ENCODE measurements at regions not wholly inside any gene's neighbourhood (a gene's known extent, or its start where the extent isn't known, plus 50 kb on each side); places are given as distances from the start of the nearest gene placed in this dataset.

- DNase-seq = peak; percentile 59
These were observed 206.6 kb upstream of the RFX3 start for GRCh38 chr9:3732077-3733038.

DNA sequence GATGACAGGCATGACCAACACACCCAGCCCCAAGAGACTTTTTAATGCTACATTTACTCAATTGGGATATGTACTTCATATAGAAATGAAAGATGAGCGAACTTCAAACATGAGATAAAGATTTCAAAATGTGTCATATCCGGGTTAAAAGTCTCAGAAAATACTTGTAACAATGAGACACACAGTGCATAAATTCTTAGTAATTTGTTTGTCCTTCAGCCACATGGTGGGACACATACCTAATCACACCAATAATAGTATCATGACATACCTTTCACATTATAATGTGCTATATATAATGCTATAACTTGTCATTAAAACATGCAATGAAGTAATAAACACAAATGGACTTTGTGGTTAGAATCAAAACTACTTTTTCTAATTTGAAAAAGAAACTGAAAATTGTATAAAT lies 204.7 kb upstream of the RFX3 start:
- DNase-seq = no peak

DNA sequence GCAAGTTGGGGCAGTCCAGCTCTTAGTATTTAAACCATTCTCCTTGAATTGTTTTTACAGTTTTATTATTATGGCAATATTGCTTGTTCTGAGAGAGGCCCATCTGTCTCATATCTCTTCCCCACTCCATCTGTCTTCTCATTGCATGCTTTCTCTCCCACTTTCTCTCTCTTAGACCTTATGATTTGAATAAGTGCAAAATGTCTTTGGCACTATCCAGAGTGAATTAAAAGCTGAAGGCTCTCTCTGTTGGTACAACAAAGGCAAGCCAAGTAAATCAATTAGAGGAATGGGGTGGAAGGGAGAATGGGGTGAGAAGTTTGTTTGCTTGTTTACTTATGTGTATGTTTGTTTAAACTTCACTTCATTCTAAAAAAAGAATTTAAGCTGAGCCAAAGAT lies 195.3 kb upstream of the RFX3 start:
- DNase-seq = no peak

DNA sequence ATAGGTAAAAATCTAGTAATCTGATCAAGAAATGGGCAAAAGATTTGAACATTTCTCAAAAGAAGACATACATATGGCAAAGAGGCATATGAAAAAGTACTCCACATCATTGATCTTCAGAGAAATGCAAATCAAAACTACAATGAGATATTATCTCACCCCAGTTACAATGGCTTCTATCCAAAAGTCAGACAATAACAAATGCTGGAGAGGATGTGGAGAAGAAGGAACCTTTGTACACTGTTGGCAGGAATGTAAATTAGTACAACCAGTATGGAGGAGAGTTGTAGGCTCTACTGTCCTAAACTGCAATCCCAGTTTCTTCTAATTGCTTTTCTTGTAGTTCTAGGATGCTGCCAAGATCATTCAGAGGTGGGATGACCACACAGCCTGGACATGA lies 193.5 kb upstream of the RFX3 start:
- no peak for DNase-seq

DNA sequence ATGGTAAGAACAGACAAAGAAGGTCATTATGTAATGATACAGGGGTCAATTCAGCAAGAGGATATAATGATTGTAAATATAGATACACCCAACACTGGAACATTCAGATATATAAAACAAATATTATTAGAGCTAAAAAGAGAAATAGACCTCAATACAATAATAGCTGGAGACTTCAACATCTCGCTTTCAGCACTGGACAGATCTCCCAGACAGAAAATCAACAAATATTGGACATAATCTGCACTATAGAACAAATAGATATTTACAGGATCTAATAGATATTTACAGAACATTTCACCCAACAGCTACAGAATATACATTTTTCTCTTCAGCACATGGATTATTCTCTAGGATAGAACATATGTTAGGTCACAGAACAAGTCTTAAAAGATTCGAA lies 190.6 kb upstream of the RFX3 start:
- DNase-seq = no peak

DNA sequence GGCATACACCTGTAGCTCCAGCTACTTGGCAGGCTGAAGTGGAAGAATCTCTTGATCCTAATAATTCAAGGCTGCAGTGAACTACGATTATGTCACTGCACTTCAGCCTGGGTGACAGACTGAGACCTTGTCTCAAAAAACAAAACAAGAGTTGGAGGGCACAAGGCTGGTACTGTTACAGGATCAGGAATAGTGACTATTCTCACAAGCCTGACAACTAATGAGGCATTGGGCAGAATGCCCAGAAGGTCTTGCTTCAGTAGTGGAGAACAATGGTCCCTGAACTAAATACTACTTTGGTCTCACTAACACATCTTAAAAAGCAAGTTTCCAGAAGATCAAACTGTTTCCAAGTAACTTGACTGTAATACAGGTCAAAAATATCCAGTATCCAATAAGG lies 182.9 kb upstream of the RFX3 start:
- DNase-seq = peak; percentile 3

GRCh38 chr9:3704890-3705289 lies 179.1 kb upstream of the RFX3 start:
- no peak for DNase-seq

- no peak for DNase-seq
These were observed 175.0 kb upstream of the RFX3 start for GRCh38 chr9:3700772-3701171.

DNA sequence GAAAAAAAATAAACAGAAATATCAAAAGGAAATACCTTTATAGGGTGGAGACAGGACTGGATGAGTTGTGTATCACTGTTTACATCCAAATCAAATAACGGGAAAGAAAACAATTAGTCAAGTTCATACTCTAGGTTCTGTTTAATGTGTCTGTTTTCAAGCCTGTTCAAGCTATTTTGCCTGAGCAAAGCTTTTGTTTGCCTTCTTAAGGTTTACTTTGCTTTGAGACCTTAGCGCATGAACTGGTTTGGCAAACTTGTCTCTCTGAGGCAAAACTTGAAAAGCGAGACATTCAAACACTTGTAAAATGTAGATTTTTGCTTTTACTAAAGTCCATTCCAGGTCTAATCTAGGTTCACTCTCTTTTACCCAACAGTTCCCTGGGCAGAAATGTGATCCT lies 174.1 kb upstream of the RFX3 start:
- DNase-seq = no peak

DNA sequence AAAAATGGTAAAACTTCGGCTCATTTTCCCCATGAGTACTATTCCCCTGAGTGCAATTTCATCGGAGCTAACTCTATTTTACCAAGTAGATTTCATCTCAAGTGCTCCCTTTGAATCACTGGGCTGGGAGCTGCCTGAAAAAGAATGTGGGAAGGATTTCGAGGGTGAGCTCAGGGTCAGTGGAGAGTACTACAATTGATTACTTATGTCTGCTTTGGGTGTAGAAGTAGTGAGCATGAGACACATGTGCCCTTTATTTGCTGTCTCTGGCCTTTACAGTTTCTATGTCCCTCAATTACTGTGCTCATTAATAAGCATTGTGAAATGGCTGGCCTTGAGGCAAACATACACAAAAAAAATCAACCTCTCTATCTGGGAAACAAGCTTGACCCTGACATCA lies 172.7 kb upstream of the RFX3 start:
- no peak for DNase-seq

- DNase-seq = no peak
These were observed 172.3 kb upstream of the RFX3 start for GRCh38 chr9:3698076-3698475.

DNA sequence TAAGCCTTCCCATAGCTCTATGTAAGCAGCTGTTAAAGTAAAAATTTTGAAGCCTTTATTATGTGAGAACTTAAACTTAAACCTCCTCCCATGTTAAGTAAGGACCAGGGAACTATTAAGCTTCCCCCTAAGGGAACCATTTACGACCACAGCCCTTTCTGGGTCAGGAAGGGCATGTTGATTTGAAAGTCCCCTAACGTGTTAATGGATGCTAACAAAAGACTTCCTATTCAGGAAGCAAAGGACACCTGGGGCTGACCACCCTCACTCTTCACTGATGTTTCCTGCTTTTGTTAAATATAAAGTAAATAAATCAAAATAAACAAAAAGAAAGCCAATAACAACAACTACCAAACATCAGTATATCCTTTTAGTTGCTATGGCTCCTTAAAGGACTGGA lies 170.6 kb upstream of the RFX3 start:
- no peak for DNase-seq

- DNase-seq = no peak
These were observed 166.8 kb upstream of the RFX3 start for GRCh38 chr9:3692606-3693005.

- no peak for DNase-seq
These were observed 163.8 kb upstream of the RFX3 start for GRCh38 chr9:3689555-3689954.

DNA sequence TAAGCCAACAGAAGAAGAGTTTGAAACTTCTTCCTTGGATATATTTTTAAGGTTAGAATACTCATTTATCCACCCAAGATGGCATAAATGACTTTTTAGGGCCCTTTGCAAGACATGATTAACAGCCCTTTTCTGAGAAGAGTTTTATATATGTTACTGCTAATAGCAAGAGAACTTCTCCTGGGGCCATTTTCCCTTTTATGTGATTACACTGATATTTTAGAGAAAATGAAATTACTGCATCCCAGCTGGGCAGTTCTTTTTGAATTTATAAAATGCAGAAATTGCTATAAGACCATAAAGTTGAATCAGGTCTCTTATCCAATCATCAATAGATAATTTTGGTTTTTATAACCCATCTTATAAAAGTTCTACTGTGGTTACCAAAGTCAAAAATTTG lies 161.3 kb upstream of the RFX3 start:
- DNase-seq = no peak

- DNase-seq = no peak
These were observed 156.4 kb upstream of the RFX3 start for GRCh38 chr9:3682186-3682585.

GRCh38 chr9:3677541-3677940 lies 151.7 kb upstream of the RFX3 start:
- no peak for DNase-seq

DNA sequence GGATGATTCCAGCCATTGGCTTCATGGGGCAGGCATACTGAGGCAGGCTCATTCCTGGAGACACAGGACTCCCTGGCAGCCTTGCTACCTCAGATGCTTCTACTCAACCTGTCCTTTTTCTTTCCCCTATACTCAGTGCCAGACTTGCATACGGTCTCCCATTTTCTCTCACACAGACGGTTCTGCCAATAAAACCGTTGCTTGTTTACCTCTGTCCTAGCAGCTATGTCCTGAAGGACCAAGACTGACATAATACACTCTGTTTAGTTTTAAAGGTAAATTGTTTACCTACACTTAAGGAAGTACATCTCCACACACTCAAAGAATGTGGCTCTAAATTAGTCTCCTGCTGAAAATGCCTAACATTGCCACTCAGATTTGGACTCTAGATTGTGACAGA lies 151.0 kb upstream of the RFX3 start:
- DNase-seq = no peak

DNA sequence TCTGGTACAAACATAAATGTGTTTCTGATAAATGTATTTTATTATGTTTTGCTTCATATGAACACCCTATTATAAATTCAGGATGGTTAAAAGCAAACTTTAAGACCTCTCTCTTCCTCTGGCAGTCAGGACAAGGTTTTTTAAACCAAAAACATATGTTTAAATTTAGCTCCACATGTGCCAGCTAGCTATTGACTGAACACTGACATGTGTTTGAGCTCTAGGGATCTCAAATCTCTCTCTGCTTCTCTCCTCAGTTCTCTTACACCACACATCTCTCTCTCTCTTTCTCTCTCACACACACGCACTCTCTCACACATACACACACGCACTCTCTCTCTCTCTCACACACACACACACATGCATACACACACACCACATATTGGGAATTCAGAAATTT lies 150.1 kb upstream of the RFX3 start:
- no peak for DNase-seq

DNA sequence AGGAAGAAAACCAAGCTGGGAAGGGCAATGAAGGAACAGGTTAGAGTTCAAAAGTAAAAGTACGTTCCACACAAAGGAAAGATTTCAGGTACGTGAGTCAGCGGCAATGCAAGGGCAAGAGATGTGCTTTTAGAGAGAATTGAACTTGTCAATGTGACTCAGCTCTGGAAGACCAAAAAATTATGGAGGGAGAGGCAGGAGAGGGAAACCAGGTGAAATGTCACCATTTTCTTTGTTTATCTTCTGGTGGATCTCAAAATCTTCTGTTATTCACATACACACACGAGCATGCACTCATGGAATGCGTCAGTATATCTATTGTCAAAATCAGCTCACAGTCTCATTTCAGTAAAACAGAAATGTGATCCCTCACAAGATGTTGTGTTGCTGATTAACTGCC lies 148.8 kb upstream of the RFX3 start:
- no peak for DNase-seq

- no peak for DNase-seq
These were observed 146.6 kb upstream of the RFX3 start for GRCh38 chr9:3672399-3672798.

DNA sequence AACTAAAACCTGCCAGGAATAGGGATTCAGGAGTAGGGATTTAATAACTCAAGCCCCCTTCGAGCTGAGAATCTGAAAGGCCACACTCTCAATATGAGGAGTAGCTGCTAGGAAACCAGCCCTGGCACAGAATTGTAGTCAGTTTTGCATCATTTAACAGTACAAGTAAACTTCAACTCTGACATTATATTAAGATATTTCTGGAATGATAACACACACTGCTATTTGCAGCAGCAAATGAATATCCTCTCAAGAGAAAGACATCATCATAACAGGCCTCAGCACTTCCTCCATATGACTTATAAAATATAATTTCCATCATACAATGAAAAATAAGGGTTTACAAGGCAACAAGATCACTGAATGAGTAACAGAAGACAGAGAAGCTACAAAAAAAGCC lies 138.2 kb upstream of the RFX3 start:
- DNase-seq = no peak

DNA sequence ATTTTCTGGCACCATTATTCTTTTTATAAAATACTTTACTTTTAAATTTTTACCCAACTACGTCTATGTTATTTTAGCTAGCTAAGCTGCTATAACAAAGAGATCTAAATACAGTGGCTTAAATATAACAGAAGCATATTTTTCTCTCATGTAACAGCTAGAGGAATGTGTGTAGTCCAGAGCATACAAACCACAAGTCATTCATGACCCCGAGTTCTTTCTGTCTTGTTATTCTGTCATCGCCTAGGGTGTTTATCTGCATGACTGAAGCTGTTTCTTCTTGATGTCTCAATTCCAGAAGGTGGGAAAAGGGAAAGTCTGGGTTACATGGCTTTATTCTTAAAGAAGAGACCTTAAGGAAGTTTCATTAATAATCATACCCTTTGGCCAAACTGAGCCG lies 136.9 kb upstream of the RFX3 start:
- DNase-seq = no peak

DNA sequence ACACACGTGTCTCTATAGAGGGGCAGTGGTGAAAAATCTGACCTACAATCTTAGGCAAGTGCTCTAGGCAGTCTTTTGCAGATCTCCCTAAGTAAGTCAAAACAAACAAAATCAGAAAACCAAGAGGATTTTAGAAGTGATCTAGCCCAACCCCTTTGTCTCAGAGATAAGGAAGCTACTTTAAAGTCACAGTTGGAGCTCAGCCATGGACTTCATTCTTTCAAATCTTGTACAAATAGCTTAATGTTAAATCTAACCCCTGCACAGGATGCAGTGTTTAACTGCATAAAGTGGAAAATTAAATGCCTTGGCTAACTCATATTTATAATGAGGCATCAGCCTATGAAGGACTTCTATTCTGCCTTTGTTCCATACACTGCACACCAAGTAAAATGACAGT lies 135.1 kb upstream of the RFX3 start:
- DNase-seq = no peak

GRCh38 chr9:3659647-3660046 lies 133.8 kb upstream of the RFX3 start:
- DNase-seq = no peak

Measured in DMS 273 treated with DMSO at 0.1 percent for 48 hours (cell line).